Prostate gland (tissue), 2 donors: ENCODE measurements at regions not wholly inside any gene's neighbourhood (a gene's known extent, or its start where the extent isn't known, plus 50 kb on each side); places are given as distances from the start of the nearest gene placed in this dataset.

Experiments
- DNase-seq: peaks from one replicate; pipeline ENCODE4 v3.0.0-alpha.2; 2019; ENCODE audit warnings: low spot score
- H3K27ac ChIP-seq, 2 donors: fragments of 200-600 bp; sonication (generic); 2 replicates each; pipeline ENCODE4 v1.5.1; 2017 to 2019
- H3K27me3 ChIP-seq: fragments of 200-600 bp; sonication (generic); replicated peaks from 2 replicates; pipeline ENCODE4 v1.5.1; 2019; ENCODE audit not compliant: insufficient read depth
- H3K36me3 ChIP-seq, 2 donors: fragments of 200-600 bp; sonication (generic); 1 replicate in 1 of 2; 2 replicates in 1 of 2; pipeline versions ENCODE4 v1.5.1 to v1.8.1; 2017 to 2019
- H3K4me1 ChIP-seq: fragments of 200-600 bp; sonication (generic); replicated peaks from 2 replicates; pipeline ENCODE4 v1.5.1; 2019
- H3K4me3 ChIP-seq, 2 donors: fragments of 200-600 bp; sonication (generic); 2 replicates each; pipeline ENCODE4 v1.5.1; 2017 to 2019
- H3K9me3 ChIP-seq: fragments of 200-600 bp; sonication (generic); 2 replicates; pipeline ENCODE4 v1.5.1; 2017
- CTCF ChIP-seq, 4 experiments: fragments of 200-600 bp in 2 of 4; fragments of 450-650 bp in 2 of 4; sonication (generic) in 2 of 4; IDR thresholded peaks; 1 replicate in 3 of 4; 2 replicates in 1 of 4; pipeline ENCODE4 v1.5.1; 2016 to 2019; ENCODE audit warnings: antibody characterized with exemption in 4 of 4, mild to moderate bottlenecking in 2 of 4, moderate library complexity in 2 of 4
- POLR2A ChIP-seq: fragments of 450-650 bp; IDR thresholded peaks from one replicate; pipeline ENCODE4 v1.6.1; 2016; ENCODE audit warnings: antibody characterized with exemption, mild to moderate bottlenecking
- POLR2AphosphoS5 ChIP-seq: sonication (generic); formaldehyde crosslinking; IDR thresholded peaks from one replicate; pipeline ENCODE4 v1.6.1; 2017; ENCODE audit warnings: antibody characterized with exemption
- WGBS: methylation state at CpG from one replicate; pipeline ENCODE4 v1.1.5; 2018; 5-methylcytosine and 5-hydroxymethylcytosine counted together
- intact Hi-C: fragments of 100-400 bp; cut with DNase I; formaldehyde crosslinking; loops from one replicate; pipeline ENCODE4 v1.14.2; 2022

GRCh38 chr10:30125496-30125895 is 66.1 kb upstream of the JCAD start:
- H3K36me3 ChIP-seq, result no peaks in the 10 kb centered on the region
- TF ChIP-seq POLR2AphosphoS5, result no peak
- no peak for TF ChIP-seq CTCF (IDR thresholded peaks at IDR 0.05)
- TF ChIP-seq POLR2A, result no peak
- DNase-seq, result no peak
- intact Hi-C loops, result no loop called here
- H3K4me1 ChIP-seq, result no peaks in the 10 kb centered on the region
- H3K4me3 ChIP-seq, result no peak overlapping the region
- H3K9me3 ChIP-seq, result no peaks in the 10 kb centered on the region
- H3K27ac ChIP-seq, result no peak overlapping the region
- WGBS, result 85% methylated on average over 2 of the region's 2 CpGs
- no peaks in the 10 kb centered on the region for H3K27me3 ChIP-seq

- intact Hi-C loops, result no loop called here
- Histone ChIP-seq H3K9me3 (no peaks in the 10 kb centered on the region), H3K27me3 (no peaks in the 10 kb centered on the region), H3K4me3 (no peak overlapping the region), H3K4me1 (no peaks in the 10 kb centered on the region), H3K36me3 (no peaks in the 10 kb centered on the region), H3K27ac (no peak overlapping the region)
- DNase-seq, result no peak
- WGBS, result 93% methylated on average over 6 of the region's 6 CpGs
- no peak for TF ChIP-seq CTCF (IDR thresholded peaks at IDR 0.05)
- no peak for TF ChIP-seq POLR2AphosphoS5
- no peak for TF ChIP-seq POLR2A
Measured at GRCh38 chr10:30124704-30125103, 65.3 kb upstream of the JCAD start.

- no peak overlapping the region for H3K4me3 ChIP-seq
- no peak for DNase-seq
- H3K9me3 ChIP-seq, result no peaks in the 10 kb centered on the region
- TF ChIP-seq POLR2A (no peak), POLR2AphosphoS5 (no peak), CTCF (IDR thresholded peaks at IDR 0.05) (no peak)
- intact Hi-C loops, result no loop called here
- no peaks in the 10 kb centered on the region for H3K4me1 ChIP-seq
- no peaks in the 10 kb centered on the region for H3K36me3 ChIP-seq
- H3K27ac ChIP-seq, result no peak overlapping the region
- WGBS, result 79% methylated on average over 2 of the region's 2 CpGs
- no peaks in the 10 kb centered on the region for H3K27me3 ChIP-seq
Measured at GRCh38 chr10:30121401-30121800, 62.0 kb upstream of the JCAD start.

- Histone ChIP-seq H3K4me1 (no peaks in the 10 kb centered on the region), H3K27me3 (no peaks in the 10 kb centered on the region), H3K36me3 (no peaks in the 10 kb centered on the region), H3K9me3 (no peaks in the 10 kb centered on the region), H3K27ac (no peak overlapping the region), H3K4me3 (no peak overlapping the region)
- intact Hi-C loops, result no loop called here
- TF ChIP-seq POLR2AphosphoS5 (no peak), POLR2A (no peak), CTCF (IDR thresholded peaks at IDR 0.05) (no peak)
- no peak for DNase-seq
- 92% methylated on average over 3 of the region's 3 CpGs for whole genome bisulfite sequencing
Measured at GRCh38 chr10:30118590-30118989, 59.2 kb upstream of the JCAD start.

GRCh38 chr10:30117812-30118501 is 58.6 kb upstream of the JCAD start:
- no peak for DNase-seq
- Histone ChIP-seq H3K36me3 (no peaks in the 10 kb centered on the region), H3K4me1 (no peaks in the 10 kb centered on the region), H3K4me3 (no peak overlapping the region), H3K27ac (no peak overlapping the region), H3K9me3 (no peaks in the 10 kb centered on the region), H3K27me3 (no peaks in the 10 kb centered on the region)
- WGBS, result 91% methylated on average over 9 of the region's 9 CpGs
- intact Hi-C loops, result no loop called here
- TF ChIP-seq POLR2AphosphoS5, result no peak
- TF ChIP-seq CTCF (IDR thresholded peaks at IDR 0.05), result no peak
- no peak for TF ChIP-seq POLR2A
